ENCODE measurements at regions not wholly inside any gene's neighbourhood (a gene's known extent, or its start where the extent isn't known, plus 50 kb on each side); places are given as distances from the start of the nearest gene placed in this dataset.

GRCh38 chr3:106575029-106575428 lies 706.2 kb upstream of the CBLB start:
- DNase-seq: no peak

DNA sequence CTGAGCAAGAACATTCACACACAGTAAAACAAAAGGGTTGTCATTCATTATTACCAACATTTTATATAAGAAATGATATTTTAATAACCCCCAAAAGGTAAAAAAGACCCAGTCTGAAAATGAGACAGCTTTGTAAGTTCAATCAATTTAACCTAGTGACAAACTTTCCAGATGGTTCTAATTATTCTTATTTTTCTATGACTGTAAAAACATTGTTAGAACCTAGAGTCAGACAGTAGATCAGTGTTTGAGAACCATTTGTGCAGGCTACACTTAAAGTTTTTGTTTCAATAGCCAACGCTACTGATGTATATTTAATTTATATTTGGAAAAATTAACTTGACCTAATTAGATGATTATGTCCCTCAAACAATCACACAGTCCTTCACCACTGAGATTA lies 708.4 kb upstream of the CBLB start:
- no peak for DNase-seq

GRCh38 chr3:106578911-106579310 lies 710.1 kb upstream of the CBLB start:
- DNase-seq: no peak

DNA sequence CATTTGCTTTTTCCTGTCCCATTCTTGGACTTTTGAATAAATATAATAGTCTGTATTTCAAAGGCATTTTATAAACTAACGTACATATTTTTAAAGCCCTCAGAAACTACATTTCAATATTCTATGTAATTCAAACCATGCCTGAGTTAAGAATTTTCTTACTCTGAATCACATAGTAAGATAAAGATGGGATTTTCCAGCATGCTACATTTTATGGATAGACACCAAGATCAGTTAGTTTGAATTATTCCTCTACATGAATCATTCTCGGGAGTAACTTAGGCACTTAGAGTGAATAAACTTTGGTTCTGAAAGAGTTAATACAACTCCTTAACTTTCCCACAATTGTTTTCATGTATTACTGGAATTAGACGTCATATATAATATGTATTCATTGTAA lies 713.3 kb upstream of the CBLB start:
- no peak for DNase-seq

- DNase-seq: no peak
These were observed 718.7 kb upstream of the CBLB start for GRCh38 chr3:106587551-106587950.

DNA sequence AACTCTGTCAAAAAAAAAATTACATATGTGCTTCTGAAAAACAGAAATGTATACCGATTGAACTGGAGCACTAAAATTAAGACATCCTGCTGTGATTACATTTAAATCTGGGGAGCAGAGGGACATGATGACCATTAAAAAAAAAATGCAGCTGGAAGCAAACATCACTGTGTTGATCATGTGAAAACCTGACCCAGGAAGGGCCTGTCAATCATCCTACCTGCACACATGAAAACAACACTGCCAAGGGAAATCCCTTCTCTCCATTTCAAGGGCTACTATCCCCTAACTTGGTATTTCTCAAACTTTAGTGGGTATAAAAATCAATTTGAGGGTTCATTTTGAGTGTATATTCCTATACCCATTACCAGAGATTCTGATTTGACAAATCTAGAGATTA lies 719.9 kb upstream of the CBLB start:
- no peak for DNase-seq

DNA sequence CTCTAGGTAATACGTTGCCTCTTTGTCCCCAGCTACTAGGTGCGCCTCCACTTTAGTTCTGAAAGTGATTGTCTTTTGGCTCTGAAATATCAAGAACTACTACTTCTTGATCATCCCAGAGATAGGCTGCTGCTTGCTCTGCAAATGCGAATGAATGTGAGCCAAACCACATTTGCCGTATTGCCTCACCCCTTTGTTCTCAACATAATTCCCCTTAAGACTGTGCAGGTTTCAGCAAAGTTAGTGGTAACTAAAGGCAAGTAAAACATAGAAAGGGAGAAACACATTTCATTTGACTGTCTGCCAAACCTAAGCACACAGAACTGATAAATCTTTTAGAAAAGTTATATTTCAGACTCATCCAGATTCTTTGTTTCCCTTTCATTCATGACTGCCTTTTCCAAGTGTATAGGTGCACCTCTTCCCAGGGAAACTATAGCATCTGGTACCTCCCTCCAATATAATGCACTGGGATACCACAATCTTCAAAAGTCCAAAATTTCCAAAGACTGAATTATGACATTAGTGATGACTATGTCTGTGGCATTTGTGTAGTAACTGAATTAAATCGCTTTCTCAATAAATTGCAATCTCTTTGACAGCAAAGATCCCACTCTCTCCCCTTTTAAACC lies 720.6 kb upstream of the CBLB start:
- no peak for DNase-seq

DNA sequence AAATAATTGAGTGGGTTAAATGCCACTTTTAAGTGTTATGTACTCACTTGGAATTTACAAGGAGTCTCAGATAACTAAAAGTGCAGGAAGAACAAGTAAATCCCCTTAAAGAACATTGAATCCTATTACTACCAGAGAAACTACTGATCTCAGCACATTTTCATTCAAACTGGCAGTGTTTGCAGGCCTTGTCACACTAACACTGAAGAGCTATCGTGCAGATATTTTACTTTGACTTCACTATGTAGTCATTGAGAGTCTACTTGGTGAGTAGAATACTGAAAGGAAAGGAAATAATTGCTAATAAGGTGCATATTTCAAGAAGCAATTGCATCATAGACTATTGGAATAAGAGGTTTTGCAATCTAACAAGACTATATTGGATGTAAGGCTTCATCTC lies 721.4 kb upstream of the CBLB start:
- no peak for DNase-seq

DNA sequence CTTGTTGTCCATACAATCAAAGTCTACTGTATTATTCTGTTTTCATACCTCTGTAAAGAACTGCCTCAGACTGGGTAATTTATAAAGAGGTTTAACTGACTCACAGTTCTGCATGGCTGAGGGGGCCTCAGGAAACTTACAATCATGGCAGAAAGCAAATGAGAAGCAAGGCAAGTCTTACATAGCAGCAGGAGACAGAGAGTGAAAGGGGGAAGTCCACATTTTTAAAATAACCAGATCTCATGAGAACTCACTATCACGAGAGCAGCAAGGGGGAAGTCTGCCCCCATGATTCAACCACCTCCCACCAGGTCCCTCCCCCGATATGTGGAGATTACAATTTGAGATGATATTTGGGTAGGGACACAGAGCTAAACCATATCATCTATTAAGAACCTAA lies 724.6 kb upstream of the CBLB start:
- DNase-seq: no peak

DNA sequence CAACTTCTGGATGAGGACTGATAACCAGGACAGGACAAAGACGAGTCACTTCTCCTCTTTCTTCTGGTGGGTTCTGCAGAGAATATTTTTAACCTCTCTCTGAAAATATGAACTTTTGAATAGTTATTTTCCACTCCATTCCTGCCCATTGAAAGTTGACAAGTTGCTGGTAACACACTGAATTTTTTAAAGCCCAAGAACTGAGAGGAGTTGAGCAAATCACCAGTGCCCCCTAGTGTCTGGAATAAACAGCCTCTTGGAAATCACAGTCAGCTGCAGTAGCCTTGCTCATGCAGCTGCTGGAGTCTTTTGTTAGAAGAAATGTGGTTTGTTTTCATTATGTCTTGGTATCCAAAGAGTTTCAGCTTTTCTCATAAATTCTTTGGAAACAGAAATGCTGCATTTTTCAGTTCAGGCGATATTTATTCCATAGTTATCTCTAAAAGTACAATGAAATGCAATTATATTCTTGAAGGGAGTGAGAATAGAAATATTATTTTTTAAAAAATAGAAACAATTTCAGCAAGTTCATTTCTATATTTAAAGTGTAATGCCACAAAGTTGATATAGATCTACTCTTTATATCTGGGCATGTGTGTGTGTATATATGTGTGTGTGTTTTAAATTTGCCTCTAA lies 741.0 kb upstream of the CBLB start:
- peak; percentile 41 for DNase-seq

GRCh38 chr3:106610362-106610959 lies 741.6 kb upstream of the CBLB start:
- DNase-seq: no peak

GRCh38 chr3:106611116-106611515 lies 742.3 kb upstream of the CBLB start:
- no peak for DNase-seq

DNA sequence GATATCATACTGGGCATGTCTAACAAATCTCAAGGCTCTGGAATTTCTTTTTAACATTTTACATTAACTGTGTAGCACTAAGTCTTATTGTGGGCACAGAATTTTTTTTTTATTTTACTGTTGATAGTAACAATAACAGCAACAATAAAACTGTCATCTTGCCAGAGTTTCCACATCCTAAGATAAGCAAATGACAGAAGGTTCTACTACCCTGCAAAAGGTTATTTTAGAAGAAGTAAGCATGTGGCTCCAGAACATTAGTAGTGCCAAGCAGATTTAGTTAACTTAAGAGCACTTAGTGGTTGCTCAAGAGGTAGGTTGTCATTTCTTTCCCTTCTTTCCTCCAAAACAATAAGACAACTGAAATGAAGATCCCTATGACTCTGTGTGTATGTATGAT lies 743.0 kb upstream of the CBLB start:
- no peak for DNase-seq

DNA sequence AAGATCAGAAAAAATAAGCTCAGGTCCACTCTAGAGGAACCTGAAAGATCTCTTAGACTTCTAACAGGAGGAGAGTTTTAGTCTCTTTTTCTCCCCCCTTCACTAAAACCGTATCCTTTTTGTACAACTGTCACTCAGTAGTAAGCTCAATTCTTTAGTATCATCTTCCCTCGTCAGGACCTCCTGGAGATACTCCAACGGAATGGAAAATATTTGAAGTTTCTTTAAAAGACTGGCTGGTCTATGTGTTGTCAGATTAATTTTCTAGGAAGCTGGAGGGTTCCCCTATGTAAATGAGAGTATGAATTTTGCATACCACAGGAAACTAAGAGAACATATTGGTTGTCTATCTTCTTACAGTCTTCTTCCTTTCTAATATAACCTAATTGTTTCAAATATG lies 747.7 kb upstream of the CBLB start:
- DNase-seq: no peak

GRCh38 chr3:106617276-106617675 lies 748.5 kb upstream of the CBLB start:
- no peak for DNase-seq

DNA sequence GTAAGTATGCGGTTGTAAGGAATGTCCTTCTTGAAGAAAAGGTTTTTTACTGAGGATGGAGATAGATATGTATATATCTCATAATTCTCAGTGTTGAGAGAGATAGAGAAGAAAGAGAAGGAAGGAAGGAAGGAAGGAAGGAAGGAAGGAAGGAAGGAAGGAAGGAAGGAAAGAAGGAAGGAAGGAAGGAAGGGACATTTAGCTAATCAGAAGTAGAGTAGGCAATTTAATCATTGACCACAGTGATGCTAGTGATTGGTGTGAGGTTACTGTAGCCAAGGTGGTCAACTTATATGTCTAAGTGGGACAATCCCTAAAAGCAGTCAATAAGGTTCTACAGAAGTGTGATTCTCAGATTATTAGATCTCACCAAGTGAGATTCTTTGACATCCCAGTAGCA lies 751.8 kb upstream of the CBLB start:
- no peak for DNase-seq

DNA sequence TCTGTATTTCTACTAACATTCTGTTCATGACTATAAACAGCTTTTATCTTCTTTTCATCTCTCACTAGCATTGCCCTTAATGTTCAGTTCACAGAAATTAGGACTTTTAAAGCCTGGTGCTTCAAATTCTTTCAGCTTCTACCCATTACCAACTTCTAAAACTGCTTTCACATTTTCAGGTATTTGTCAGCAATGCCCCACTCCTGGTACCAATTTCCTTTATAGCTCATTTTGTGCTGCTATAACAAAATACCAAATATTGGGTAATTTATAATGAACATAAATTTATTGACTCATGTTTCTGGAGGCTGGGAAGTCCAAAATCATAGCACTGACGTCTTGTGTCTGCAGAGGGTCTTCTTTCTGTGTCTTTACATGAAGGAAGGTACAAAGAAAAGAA lies 753.1 kb upstream of the CCDC54 start:
- no peak for DNase-seq

DNA sequence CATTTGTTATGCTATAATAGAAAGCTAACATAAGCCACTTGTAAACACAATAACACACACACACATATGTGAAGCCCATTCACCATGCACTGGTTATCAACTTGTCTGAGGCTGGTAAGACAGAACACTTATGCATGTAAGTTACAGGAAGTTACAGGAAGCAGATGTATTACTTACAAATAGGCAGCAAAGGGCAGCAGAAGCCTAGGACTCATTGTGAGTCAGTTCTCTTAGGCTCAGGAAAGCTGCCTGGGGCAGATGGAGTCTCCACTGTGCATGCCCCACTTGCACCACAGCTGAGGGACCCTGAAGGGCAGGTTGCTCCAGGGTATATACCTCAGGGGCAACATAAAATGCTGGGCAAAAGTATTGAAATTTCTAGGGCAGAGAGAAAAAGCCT lies 748.8 kb upstream of the CCDC54 start:
- no peak for DNase-seq

GRCh38 chr3:106629215-106629832 lies 747.9 kb upstream of the CCDC54 start:
- no peak for DNase-seq

DNA sequence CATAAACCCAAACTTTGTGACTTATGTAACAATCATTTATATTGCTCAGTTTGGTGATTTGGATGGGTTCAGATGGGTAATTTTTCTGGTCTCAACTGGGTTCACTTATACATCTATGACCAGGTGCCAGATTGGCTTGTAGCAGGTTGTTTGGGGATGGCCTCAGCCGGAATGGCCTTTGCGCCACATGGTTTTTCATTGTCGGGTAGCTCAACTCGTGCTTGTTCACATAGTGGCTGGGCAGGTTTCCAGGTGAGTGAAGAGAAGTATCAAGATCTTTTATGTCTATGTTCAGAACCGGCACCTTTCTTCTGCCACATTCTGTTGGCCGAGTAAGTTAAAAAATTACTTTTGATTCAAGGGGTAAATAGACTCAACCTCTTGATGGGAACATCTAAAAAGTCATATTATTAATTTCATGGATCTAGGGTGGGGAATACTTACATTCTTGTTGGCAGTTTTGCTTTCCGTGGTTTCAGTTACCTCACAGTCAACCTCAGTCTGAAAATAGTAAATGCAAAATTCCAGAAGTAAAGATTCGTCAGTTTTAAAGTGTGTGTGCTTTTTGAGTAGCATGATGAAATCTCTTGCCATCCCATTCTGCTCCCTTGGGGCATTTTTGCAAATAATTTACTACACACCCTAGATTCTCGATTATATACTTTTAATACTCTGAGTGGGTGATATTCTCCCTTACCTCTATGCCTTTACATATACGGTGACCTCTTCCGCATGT lies 745.7 kb upstream of the CCDC54 start:
- DNase-seq: no peak

DNA sequence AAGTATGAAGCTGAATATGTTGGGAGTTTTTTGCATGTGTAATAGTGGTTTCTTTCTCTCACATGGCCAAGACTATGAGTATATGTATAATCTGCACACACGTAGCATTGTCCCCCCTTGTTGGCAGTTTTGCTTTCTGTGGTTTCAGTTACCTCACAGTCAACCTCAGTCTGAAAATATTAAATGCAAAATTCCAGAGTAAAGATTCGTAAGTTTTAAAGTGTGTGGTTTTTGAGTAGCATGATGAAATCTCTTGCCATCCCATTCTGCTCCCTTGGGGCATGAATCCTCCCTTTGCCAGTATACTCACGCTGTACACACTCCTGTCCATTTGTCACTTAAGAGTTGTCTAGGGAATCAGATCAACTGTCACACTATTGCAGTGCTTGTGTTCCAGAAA lies 742.0 kb upstream of the CCDC54 start:
- DNase-seq: no peak

DNA sequence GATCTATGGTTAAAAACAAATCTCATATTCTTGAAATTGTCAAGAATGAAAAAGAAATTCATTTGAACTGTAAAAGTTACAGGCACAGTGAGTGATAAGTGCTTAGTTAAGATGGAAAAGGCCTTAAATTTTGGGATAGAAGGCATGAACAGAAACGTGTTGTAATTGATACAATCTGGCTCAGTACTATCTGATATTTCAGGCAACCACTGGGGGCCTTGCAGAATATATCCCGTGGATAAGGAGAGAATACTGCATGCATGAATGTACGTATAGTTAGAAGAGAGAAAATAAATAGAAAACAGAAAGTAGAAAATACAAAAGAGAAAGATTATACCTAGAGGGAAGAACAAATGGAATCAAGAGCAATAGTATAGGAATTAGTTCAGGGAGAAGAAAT lies 741.4 kb upstream of the CCDC54 start:
- no peak for DNase-seq

DNA sequence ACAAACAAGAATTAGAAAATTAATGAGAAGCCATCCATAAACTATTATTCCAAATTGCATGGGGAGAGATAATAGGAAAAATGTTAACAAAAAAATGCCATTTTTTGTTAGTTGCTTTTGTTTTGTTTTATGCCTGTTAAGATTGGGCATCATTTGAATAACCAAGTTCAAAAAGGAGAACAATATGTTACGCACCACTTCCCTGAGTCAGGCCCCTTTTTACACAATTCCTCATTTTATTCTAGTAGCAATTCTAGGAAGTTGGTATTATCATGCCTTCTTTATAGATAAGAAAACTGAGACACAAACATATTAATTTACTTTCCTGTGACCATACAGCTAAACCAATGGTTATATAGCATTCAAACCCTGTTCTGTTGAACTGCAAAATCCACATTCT lies 736.9 kb upstream of the CCDC54 start:
- no peak for DNase-seq

GRCh38 chr3:106642161-106642560 lies 735.1 kb upstream of the CCDC54 start:
- DNase-seq: no peak
